Panc1 (cell line): ENCODE measurements at regions not wholly inside any gene's neighbourhood (a gene's known extent, or its start where the extent isn't known, plus 50 kb on each side); places are given as distances from the start of the nearest gene placed in this dataset.

Experiments
- ATAC-seq: fragments of 200-7000 bp; cut with Tn5 transposase; 2 replicates; pipeline ENCODE4 v1.9.1; 2020; ENCODE audit warnings: mild to moderate bottlenecking, moderate library complexity
- BruUV-seq: library from RNA; stranded (reverse); fragments of 400-500 nt; replicated peaks from 2 replicates; lab custom pipeline; 2021; lab: Mats Ljungman, UMichigan
- CTCF ChIA-PET: fragments of 300-600 bp; sonication (Branson Sonifier 250); formaldehyde crosslinking; loops from one replicate; lab custom pipeline; 2022; ENCODE audit warnings: antibody characterized with exemption; lab: Charles Lee
- POLR2A ChIA-PET: fragments of 300-600 bp; sonication (Branson Sonifier 250); formaldehyde crosslinking; loops from one replicate; lab custom pipeline; 2022; ENCODE audit warnings: antibody characterized with exemption; lab: Charles Lee
- DNase-seq: peaks from one replicate; pipeline ENCODE4 v3.0.0-alpha.2; 2010; ENCODE audit warnings: low read depth, low spot score
- H3K27ac ChIP-seq: 2 replicates; pipeline ENCODE4 v1.5.1; 2011; ENCODE audit warnings: mild to moderate bottlenecking, low read length, inconsistent platforms
- H3K27me3 ChIP-seq: fragments of 200-500 bp; sonication (Bioruptor generic); 2 replicates; pipeline ENCODE4 v1.6.0; 2014; ENCODE audit warnings: low read length, inconsistent platforms; ENCODE audit not compliant: control insufficient read depth, insufficient read depth
- H3K36me3 ChIP-seq: fragments of 200-500 bp; sonication (Bioruptor generic); 2 replicates; pipeline ENCODE4 v1.5.1; 2014; ENCODE audit warnings: inconsistent platforms, mild to moderate bottlenecking, low read length, moderate library complexity; ENCODE audit not compliant: control insufficient read depth, insufficient read depth
- H3K4me1 ChIP-seq: 2 replicates; pipeline ENCODE4 v1.5.1; 2011; ENCODE audit warnings: inconsistent platforms, mild to moderate bottlenecking, low read length, moderate library complexity; ENCODE audit not compliant: control insufficient read depth, insufficient read depth
- H3K4me3 ChIP-seq, 2 experiments: 2 replicates each; pipeline ENCODE4 v1.5.1; 2011 to 2012; ENCODE audit warnings: low read depth in 2 of 2, low read length in 2 of 2, mild to moderate bottlenecking in 2 of 2, inconsistent platforms in 1 of 2, moderate library complexity in 1 of 2
- H3K9me3 ChIP-seq: fragments of 200-500 bp; sonication (Bioruptor generic); 2 replicates; pipeline ENCODE4 v1.5.1; 2014; ENCODE audit warnings: low read depth, mild to moderate bottlenecking, inconsistent platforms, low read length, moderate library complexity; ENCODE audit not compliant: control insufficient read depth, insufficient read depth
- POLR2AphosphoS5 ChIP-seq: IDR thresholded peaks from 2 replicates; pipeline ENCODE4 v1.6.1; 2012; ENCODE audit warnings: mild to moderate bottlenecking, low read depth, low read length, moderate library complexity
- SIN3A ChIP-seq: IDR thresholded peaks from 2 replicates; pipeline ENCODE4 v1.6.1; 2012; ENCODE audit warnings: low read depth, mild to moderate bottlenecking, low read length, moderate library complexity, borderline replicate concordance; ENCODE audit not compliant: insufficient read depth
- TCF7L2 ChIP-seq: IDR thresholded peaks from 2 replicates; pipeline ENCODE4 v1.6.1; 2011; ENCODE audit warnings: mild to moderate bottlenecking, low read depth, low read length, inconsistent platforms
- in situ Hi-C: cut with HindIII; loops from 2 replicates; pipeline ENCODE4 v1.10.0; 2016; ENCODE audit warnings: low sequenced_read_pairs, low pct_unique_long_range_greater_than_20kb
- intact Hi-C: fragments of 100-400 bp; cut with micrococcal nuclease; formaldehyde crosslinking; loops from one replicate; pipeline ENCODE4 v1.10.0; 2022; ENCODE audit not compliant: unreplicated experiment
- TF ChIP-seq, protein P1 (sequence below): fragments of 450-650 bp; IDR thresholded peaks from 2 replicates; pipeline ENCODE4 v1.5.1; 2017; ENCODE audit warnings: mild to moderate bottlenecking
- TF ChIP-seq, protein P2 (sequence below), 2 experiments: IDR thresholded peaks; 2 replicates each; pipeline ENCODE4 v1.6.1; 2011 to 2012; ENCODE audit warnings: low read depth in 2 of 2, control low read depth in 1 of 2, low read length in 1 of 2, mild to moderate bottlenecking in 1 of 2, moderate library complexity in 1 of 2; ENCODE audit not compliant: insufficient read depth in 1 of 2

DNA sequence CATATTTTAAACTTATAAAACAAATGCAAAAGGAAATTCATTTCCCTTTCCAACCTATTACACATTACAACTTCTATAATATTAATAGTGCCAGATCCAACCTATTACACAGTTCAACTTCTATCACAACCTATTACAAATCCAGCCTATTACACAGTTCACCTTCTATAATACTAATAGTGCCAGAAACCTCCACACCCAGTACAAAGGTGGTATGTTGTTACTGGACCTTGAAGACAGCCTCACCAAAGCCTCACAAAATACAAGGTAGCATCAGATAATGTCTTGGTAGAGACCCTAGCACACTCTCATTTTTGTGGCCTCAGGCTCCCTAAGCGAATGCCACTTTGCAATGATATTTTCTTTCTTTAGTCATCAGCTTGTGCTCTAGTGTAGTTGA is 68.7 kb upstream of the PELI2 start:
- ATAC-seq (no peak), DNase-seq (no peak)
- BruUV-seq, result no TSS peak
- POLR2A ChIA-PET, result no interaction called here
- CTCF ChIA-PET, result no interaction called here
- Histone ChIP-seq H3K4me1 (no peaks in the 10 kb centered on the region), H3K36me3 (no peaks in the 10 kb centered on the region), H3K27me3 (0 out of 2 replicates have a peak, but pooled peaks cover 4% of the 10 kb centered on the region), H3K4me3 (no peak overlapping the region), H3K9me3 (no peaks in the 10 kb centered on the region), H3K27ac (no peak overlapping the region)
- TF ChIP-seq TCF7L2, result no peak
- TF ChIP-seq, protein P1, sequence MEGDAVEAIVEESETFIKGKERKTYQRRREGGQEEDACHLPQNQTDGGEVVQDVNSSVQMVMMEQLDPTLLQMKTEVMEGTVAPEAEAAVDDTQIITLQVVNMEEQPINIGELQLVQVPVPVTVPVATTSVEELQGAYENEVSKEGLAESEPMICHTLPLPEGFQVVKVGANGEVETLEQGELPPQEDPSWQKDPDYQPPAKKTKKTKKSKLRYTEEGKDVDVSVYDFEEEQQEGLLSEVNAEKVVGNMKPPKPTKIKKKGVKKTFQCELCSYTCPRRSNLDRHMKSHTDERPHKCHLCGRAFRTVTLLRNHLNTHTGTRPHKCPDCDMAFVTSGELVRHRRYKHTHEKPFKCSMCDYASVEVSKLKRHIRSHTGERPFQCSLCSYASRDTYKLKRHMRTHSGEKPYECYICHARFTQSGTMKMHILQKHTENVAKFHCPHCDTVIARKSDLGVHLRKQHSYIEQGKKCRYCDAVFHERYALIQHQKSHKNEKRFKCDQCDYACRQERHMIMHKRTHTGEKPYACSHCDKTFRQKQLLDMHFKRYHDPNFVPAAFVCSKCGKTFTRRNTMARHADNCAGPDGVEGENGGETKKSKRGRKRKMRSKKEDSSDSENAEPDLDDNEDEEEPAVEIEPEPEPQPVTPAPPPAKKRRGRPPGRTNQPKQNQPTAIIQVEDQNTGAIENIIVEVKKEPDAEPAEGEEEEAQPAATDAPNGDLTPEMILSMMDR, result no peak
- TF ChIP-seq SIN3A, result no peak
- TF ChIP-seq, protein P2, sequence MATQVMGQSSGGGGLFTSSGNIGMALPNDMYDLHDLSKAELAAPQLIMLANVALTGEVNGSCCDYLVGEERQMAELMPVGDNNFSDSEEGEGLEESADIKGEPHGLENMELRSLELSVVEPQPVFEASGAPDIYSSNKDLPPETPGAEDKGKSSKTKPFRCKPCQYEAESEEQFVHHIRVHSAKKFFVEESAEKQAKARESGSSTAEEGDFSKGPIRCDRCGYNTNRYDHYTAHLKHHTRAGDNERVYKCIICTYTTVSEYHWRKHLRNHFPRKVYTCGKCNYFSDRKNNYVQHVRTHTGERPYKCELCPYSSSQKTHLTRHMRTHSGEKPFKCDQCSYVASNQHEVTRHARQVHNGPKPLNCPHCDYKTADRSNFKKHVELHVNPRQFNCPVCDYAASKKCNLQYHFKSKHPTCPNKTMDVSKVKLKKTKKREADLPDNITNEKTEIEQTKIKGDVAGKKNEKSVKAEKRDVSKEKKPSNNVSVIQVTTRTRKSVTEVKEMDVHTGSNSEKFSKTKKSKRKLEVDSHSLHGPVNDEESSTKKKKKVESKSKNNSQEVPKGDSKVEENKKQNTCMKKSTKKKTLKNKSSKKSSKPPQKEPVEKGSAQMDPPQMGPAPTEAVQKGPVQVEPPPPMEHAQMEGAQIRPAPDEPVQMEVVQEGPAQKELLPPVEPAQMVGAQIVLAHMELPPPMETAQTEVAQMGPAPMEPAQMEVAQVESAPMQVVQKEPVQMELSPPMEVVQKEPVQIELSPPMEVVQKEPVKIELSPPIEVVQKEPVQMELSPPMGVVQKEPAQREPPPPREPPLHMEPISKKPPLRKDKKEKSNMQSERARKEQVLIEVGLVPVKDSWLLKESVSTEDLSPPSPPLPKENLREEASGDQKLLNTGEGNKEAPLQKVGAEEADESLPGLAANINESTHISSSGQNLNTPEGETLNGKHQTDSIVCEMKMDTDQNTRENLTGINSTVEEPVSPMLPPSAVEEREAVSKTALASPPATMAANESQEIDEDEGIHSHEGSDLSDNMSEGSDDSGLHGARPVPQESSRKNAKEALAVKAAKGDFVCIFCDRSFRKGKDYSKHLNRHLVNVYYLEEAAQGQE (IDR thresholded peaks at IDR 0.05; ENCODE audit: insufficient read depth in 1 of 2, low read depth in 2 of 2, low read length in 1 of 2), result no peak
- TF ChIP-seq POLR2AphosphoS5, result no peak
- intact Hi-C loops (no loop called here), in situ Hi-C loops (no loop called here)

DNA sequence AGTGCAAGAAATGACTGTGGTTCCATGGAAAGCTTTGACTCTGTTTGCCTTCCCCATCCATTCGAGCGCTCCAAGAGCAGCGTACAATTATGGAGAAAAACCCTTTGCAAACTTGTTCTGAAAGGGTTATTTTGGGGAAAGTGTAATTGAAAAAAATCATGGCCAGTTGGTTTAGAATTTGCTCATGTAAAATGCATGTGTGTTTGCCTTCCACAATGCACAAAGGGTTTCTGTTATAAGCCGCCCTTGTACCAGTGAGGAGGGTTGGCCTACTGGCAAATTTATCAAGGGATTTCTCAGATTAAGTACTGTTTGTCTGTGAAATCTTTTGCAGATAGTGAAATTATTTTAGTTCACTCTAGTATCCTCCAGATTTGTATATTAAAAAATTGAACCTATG is 62.7 kb upstream of the PELI2 start:
- CTCF ChIA-PET, result no interaction called here

More for the DNA sequence above, 62.7 kb upstream of the PELI2 start:
- Histone ChIP-seq H3K36me3 (no peaks in the 10 kb centered on the region), H3K27ac (no peak overlapping the region), H3K9me3 (no peaks in the 10 kb centered on the region), H3K27me3 (peaks cover 4% of the 10 kb centered on the region; the same call in 1 of the 2 replicates), H3K4me1 (no peaks in the 10 kb centered on the region), H3K4me3 (no peak overlapping the region)
- intact Hi-C loops, result no loop called here
- in situ Hi-C loops, result no loop called here
- DNase-seq (no peak), ATAC-seq (no peak)
- no peak for TF ChIP-seq SIN3A
- no peak for TF ChIP-seq POLR2AphosphoS5
- TF ChIP-seq, protein P1, result no peak
- TF ChIP-seq, protein P2 (IDR thresholded peaks at IDR 0.05; ENCODE audit: insufficient read depth in 1 of 2, low read depth in 2 of 2, low read length in 1 of 2), result no peak
- no TSS peak for BruUV-seq
- POLR2A ChIA-PET, result interaction anchor here (0.7 kb wide), 1 partner anchor 1321 kb away, joined by 5 read pairs; no protein-coding TSS in a partner anchor
